NCI-H774 (cell line): ENCODE measurements at regions not wholly inside any gene's neighbourhood (a gene's known extent, or its start where the extent isn't known, plus 50 kb on each side); places are given as distances from the start of the nearest gene placed in this dataset.
"Not testable (repeated sequence)": the region's sequence is repeated elsewhere in the genome, so short reads cannot be mapped to it uniquely, and the experiment has no call there.

ENCODE experiments used
- DNase-seq: peaks from one replicate; lab custom pipeline; 2025; lab: John Stamatoyannopoulos, UW

GRCh38 chr15:23924686-23925085 lies 237.6 kb upstream of the NDN start:
- no peak for DNase-seq

- DNase-seq = no peak
Observed at GRCh38 chr15:23954931-23955330, 267.8 kb upstream of the NDN start.

GRCh38 chr15:23983500-23984259 lies 296.6 kb upstream of the NDN start:
- DNase-seq = no peak

GRCh38 chr15:23994273-23994672 lies 307.2 kb upstream of the NDN start:
- no peak for DNase-seq

- DNase-seq = no peak
Observed at GRCh38 chr15:23998056-23998455, 311.0 kb upstream of the NDN start.

DNA sequence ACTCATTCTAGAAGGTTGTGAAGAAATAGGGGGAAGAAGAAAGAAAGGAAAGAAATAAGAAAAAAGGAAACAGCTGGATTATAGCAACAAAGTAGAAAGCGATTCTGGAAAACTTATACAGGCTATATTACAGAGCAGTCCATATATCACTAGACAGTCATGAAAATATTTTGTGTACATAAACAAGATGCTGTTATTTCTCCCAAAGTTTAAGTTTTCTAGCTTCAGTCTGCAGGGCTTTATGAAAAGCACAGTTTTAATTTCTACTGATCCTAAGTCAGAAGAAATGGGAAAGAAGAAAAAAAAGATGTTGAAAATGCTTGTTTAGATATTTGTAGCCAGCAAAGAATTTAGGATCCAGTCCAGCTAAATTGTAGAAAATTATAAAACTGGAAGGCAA lies 321.4 kb upstream of the NDN start:
- no peak for DNase-seq

- no peak for DNase-seq
Observed at GRCh38 chr15:24017470-24017869, 330.4 kb upstream of the NDN start.

DNA sequence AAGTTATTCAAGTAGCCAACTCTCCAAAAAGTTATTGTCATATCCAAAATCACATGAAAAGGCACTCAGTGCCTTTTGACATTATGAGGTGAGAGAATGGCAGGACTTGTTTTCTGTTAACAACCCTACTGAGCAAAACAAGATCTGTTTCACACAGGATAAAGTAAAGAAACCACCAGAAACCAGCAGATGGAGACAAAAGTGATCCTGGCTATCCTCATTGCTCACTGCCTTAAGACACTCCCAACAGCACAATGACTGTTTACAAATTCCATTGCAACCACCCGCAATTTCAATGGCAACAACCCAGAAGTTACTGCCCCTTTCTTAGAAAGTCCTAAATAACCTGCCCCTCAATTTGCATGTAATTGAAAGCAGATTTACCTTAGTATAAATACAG lies 352.6 kb upstream of the NDN start:
- no peak for DNase-seq

GRCh38 chr15:24054547-24055245 lies 367.6 kb upstream of the NDN start:
- DNase-seq = no peak

- DNase-seq = no peak
Observed at GRCh38 chr15:24067733-24068501, 380.8 kb upstream of the NDN start.

DNA sequence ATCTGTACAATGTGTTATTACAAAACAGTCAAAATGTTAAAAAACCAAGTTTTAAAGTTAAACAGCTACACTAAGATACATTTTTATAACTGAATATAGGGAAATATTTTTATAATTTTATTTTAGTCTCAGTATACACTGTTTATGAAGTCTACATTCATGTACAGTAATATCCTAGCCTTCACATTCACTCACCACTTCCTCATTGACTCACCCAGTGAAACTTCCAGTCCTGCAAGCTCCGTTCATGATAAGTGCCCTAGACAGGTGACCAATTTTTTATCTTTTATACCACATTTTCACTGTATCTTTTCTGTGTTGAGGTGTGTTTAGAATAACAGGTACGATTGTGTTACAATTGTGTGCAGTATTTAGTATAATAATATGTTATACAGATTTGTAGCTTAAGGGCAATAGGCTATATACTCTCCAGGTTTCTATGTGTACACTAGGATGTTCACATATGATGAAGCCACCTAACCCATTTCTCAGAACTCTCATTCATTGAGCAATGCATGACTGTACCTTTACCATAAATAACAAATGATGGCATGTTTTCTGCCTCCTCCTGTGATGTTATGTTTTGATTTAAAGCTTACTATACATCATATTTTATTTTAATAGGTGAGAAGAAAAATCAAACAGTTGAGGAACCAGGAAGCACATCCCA lies 388.4 kb upstream of the NDN start:
- DNase-seq = no peak

DNA sequence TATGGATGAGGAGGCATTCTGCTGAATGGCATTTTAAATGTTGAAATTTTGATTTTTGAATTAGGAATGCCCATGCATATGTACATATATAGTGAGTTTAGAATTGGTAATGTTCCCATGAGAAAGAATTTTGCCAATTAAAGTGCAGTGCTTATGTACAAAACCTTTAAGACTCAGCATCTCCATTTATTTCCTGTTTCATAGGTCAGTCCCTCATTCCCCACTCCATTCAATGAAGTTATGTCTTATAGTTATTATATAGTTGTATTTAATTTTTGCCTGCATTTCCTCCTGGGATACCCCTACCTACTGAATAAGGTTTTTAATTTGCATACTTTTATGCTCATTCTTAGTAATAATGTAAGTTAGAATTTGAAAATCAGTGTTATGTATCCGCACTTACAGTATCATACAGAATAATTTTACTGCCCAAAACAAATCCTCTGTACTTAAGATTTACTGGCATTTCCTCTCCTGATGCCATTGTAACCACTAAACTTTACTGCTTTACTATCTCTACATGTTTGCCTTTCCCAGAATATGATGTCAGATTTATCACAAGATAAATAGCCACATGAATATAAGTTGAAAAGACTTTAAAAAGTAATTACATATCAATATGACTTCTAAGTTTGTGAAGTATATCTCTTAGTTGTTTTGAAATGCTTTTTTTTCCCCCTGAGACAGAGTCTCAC lies 389.1 kb upstream of the NDN start:
- no peak for DNase-seq

GRCh38 chr15:24078310-24079029 lies 391.4 kb upstream of the NDN start:
- no peak for DNase-seq

- DNase-seq = not testable (repeated sequence)
Observed at GRCh38 chr15:24088941-24089340, 401.8 kb upstream of the NDN start.

- not testable (repeated sequence) for DNase-seq
Observed at GRCh38 chr15:24101503-24101902, 414.4 kb upstream of the NDN start.

DNA sequence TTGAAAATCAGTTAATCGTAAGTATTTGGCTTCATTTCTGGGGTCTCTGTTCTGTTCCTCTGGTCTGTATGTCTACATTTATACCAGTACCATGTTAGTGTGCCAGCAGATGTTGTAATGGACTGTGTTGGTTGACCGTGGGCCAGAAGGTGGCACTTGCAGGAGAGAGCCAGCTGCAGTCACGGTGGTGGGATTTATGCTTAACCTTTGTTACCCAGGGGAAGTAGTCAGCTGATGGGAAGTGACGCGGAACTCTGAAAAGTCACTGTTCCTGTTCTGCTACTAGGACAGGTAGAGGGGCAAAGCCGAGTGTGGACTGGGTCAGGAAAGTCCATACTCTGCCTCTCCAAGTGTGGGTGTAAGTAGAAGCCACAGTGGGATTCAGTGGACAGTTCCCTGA lies 420.4 kb upstream of the NDN start:
- DNase-seq = not testable (repeated sequence)

GRCh38 chr15:24107948-24108347 lies 420.8 kb upstream of the NDN start:
- not testable (repeated sequence) for DNase-seq

DNA sequence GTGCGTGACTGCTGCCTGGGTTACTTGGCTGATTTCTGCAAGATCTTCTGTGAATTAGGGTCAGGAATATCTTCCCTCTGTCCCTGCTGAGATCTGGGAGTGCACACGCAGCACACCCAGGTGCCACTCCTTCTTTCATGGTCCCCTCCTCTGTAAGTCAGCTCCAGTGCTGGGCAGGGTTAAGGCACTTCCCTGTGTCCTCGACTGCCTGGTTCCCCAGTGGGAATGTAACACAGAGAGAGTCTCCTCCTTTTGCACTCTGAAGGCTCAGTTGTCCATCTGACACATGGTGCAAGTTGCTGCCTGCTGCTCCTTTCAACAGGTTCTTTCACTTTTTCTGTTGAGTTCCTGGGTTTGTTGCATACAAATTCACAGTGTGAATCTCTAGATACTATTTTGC lies 421.2 kb upstream of the NDN start:
- DNase-seq = not testable (repeated sequence)

DNA sequence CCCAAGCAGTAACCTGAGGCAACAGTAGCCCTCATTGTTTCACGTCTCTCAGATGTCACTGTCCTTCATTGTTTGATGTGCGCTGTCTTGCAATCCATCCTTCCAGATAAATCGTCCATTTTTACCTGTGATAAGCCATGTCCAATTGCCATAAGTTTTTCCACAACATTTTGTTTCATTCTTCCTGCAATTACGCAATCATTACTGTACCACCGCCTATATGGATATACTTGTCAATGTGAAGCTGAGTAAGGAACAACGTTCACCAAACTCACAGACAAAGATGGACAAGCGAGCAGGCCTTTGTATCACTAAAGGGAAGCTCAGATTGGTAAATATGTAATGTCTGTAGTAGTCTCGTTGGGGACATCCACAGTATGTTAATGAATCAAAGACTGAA lies 452.5 kb upstream of the NDN start:
- not testable (repeated sequence) for DNase-seq

- not testable (repeated sequence) for DNase-seq
Observed at GRCh38 chr15:24145070-24145469, 458.0 kb upstream of the NDN start.

GRCh38 chr15:24146251-24146650 lies 459.1 kb upstream of the NDN start:
- DNase-seq = no peak
